ENCODE measurements at regions not wholly inside any gene's neighbourhood (a gene's known extent, or its start where the extent isn't known, plus 50 kb on each side); places are given as distances from the start of the nearest gene placed in this dataset.

DNA sequence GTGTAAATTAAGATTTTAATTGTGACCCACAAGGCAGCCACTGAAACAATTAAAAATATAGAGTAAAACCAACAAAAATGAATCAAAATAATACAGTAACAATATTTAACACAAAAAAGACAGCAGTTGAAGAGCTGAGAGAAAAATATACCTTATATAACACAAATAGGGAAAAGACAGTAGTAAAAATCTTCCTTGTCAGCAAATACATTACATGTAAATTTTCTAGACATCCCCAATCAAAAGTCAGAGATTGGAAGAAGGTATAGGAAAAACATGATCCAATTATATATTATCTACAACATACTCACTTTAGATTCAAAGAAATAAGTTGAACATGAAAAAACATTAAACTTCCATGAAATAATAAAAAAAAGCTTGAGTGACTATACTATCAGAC, 330.8 kb downstream of the UBE2NL start (continued):
- TF ChIP-seq EZH2 (IDR thresholded peaks at IDR 0.05; ENCODE audit: low read depth, low read length, severe bottlenecking): no peak

Data from H1 (cell line).